ENCODE measurements at regions not wholly inside any gene's neighbourhood (a gene's known extent, or its start where the extent isn't known, plus 50 kb on each side); places are given as distances from the start of the nearest gene placed in this dataset.
"Not testable (repeated sequence)": the region's sequence is repeated elsewhere in the genome, so short reads cannot be mapped to it uniquely, and the experiment has no call there.

DNA sequence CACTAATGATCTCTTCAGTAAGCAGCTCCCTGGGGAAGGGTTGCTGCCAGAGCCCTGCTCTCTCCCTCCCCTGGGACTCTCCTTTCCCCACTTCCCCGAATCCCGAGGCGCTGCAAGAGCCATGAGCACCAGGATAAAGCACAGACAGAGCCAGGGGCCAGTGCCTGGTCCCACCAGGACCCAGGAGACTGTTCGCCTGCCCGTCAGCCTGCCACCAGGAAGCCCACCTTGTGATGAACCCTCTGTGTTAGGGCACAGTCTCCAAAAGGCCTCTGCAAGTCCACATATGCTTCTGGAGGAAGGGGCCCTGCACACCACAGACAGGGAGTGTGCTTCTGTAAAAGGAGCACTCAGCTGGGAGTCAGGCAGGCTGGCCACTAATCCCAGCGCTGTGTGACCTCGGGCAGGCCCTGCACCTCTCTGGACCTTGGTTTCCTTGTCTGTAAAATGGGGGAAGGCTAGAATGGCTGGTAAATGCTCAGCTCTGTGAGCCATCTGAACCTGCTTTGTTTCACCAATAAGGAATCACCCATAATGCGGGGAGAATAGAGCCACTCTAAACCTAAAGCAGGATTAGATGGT is 209.4 kb downstream of the TBC1D2B start:
- H3K4me1 ChIP-seq (ENCODE audit: control insufficient read depth, insufficient read depth, low read length); H3K4me3 ChIP-seq (ENCODE audit: low read depth, low read length); H3K9me3 ChIP-seq (ENCODE audit: control insufficient read depth, insufficient read depth, low read depth, low read length); POLR2A ChIA-PET; H3K27ac ChIP-seq (ENCODE audit: extremely low read depth, low read depth, low read length); H3K36me3 ChIP-seq (ENCODE audit: control insufficient read depth in 2 of 2, insufficient read depth in 1 of 2, low read length in 2 of 2): not testable (repeated sequence)
- CTCF ChIA-PET, result interaction anchor here (0.8 kb wide), 1 partner anchor 42 kb away, joined by 5 read pairs; no protein-coding TSS in a partner anchor

DNA sequence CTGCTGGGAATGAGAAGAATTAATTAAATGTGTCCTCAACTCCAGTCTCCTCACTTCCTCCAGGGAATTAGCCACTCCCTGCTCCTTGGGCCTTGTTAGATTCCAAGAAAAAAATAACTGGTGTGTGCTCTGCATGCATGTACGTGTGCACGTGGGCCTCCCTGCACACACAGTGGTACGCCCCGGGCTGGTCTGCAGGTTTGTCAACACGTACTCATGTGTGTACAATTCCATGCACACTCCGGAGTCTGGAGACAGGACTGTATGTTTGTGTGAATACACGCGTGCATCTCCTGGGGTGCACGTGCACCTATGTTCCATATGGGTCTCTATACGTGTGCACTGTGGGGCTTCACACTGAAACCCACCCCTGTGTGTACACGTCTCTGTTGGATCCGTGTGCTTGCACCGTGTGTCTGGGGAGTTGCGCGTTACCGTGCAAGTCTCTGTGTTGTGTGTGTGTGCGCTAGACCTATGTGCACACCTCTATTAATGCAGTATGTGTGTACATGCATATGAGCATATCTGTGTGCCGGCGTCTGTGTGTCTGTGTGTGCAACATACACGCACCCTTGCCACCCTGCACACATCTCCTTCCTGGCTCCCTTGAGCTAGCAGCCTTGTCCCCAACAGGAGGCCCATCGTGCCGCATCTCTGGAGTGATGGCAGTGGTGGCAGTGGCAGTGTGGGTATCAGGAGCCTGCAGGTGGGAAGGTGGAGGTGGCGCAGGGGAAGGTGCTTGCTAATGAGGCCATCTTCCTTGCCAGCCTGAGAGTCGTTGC is 210.1 kb downstream of the TBC1D2B start:
- TF ChIP-seq ZNF19 (tag by site-specific recombination; IDR thresholded peaks at IDR 0.05; ENCODE audit: low read depth) (no peak), ZNF785 (tag by site-specific recombination; IDR thresholded peaks at IDR 0.05) (no peak), HOXD13 (CRISPR knock-in tag; IDR thresholded peaks at IDR 0.05; ENCODE audit: borderline replicate concordance) (no peak)
- TF ChIP-seq, protein P1, sequence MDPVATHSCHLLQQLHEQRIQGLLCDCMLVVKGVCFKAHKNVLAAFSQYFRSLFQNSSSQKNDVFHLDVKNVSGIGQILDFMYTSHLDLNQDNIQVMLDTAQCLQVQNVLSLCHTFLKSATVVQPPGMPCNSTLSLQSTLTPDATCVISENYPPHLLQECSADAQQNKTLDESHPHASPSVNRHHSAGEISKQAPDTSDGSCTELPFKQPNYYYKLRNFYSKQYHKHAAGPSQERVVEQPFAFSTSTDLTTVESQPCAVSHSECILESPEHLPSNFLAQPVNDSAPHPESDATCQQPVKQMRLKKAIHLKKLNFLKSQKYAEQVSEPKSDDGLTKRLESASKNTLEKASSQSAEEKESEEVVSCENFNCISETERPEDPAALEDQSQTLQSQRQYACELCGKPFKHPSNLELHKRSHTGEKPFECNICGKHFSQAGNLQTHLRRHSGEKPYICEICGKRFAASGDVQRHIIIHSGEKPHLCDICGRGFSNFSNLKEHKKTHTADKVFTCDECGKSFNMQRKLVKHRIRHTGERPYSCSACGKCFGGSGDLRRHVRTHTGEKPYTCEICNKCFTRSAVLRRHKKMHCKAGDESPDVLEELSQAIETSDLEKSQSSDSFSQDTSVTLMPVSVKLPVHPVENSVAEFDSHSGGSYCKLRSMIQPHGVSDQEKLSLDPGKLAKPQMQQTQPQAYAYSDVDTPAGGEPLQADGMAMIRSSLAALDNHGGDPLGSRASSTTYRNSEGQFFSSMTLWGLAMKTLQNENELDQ (tag by site-specific recombination; IDR thresholded peaks at IDR 0.05; ENCODE audit: low read depth), result no peak
- TF ChIP-seq, protein P2, sequence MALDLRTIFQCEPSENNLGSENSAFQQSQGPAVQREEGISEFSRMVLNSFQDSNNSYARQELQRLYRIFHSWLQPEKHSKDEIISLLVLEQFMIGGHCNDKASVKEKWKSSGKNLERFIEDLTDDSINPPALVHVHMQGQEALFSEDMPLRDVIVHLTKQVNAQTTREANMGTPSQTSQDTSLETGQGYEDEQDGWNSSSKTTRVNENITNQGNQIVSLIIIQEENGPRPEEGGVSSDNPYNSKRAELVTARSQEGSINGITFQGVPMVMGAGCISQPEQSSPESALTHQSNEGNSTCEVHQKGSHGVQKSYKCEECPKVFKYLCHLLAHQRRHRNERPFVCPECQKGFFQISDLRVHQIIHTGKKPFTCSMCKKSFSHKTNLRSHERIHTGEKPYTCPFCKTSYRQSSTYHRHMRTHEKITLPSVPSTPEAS (tag by site-specific recombination; IDR thresholded peaks at IDR 0.05), result no peak
- POLR2A ChIA-PET, result no interaction called here
- no peak overlapping the region for H3K27ac ChIP-seq (ENCODE audit: extremely low read depth, low read depth, low read length)
- CTCF ChIA-PET, result interaction anchor here (0.8 kb wide), 1 partner anchor 42 kb away, joined by 5 read pairs; no protein-coding TSS in a partner anchor
- 0 out of 2 replicates have a peak, but pooled peaks cover 2% of the 10 kb centered on the region for H3K4me1 ChIP-seq (ENCODE audit: control insufficient read depth, insufficient read depth, low read length)
- no peaks in the 10 kb centered on the region for H3K9me3 ChIP-seq (ENCODE audit: control insufficient read depth, insufficient read depth, low read depth, low read length)
- H3K4me3 ChIP-seq (ENCODE audit: low read depth, low read length), result no peak overlapping the region
- no peaks in the 10 kb centered on the region for H3K36me3 ChIP-seq (ENCODE audit: control insufficient read depth in 2 of 2, insufficient read depth in 1 of 2, low read length in 2 of 2)

- Histone ChIP-seq H3K4me1 (ENCODE audit: control insufficient read depth, insufficient read depth, low read length) (0 out of 2 replicates have a peak, but pooled peaks cover 2% of the 10 kb centered on the region), H3K4me3 (ENCODE audit: low read depth, low read length) (no peak overlapping the region), H3K36me3 (ENCODE audit: control insufficient read depth in 2 of 2, insufficient read depth in 1 of 2, low read length in 2 of 2) (no peaks in the 10 kb centered on the region), H3K9me3 (ENCODE audit: control insufficient read depth, insufficient read depth, low read depth, low read length) (no peaks in the 10 kb centered on the region), H3K27ac (ENCODE audit: extremely low read depth, low read depth, low read length) (no peak overlapping the region)
- CTCF ChIA-PET, result no interaction called here
- POLR2A ChIA-PET, result no interaction called here
- TF ChIP-seq ZNF26 (tag by site-specific recombination; IDR thresholded peaks at IDR 0.05), result no peak
- no peak for TF ChIP-seq KLF1 (tag by site-specific recombination; IDR thresholded peaks at IDR 0.05)
- no peak for TF ChIP-seq ZNF140 (tag by site-specific recombination; IDR thresholded peaks at IDR 0.05)
- TF ChIP-seq, protein P3, sequence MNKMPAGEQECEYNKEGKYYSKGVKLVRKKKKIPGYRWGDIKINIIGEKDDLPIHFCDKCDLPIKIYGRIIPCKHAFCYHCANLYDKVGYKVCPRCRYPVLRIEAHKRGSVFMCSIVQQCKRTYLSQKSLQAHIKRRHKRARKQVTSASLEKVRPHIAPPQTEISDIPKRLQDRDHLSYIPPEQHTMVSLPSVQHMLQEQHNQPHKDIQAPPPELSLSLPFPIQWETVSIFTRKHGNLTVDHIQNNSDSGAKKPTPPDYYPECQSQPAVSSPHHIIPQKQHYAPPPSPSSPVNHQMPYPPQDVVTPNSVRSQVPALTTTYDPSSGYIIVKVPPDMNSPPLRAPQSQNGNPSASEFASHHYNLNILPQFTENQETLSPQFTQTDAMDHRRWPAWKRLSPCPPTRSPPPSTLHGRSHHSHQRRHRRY (tag by site-specific recombination; IDR thresholded peaks at IDR 0.05), result no peak
- TF ChIP-seq, protein P4, sequence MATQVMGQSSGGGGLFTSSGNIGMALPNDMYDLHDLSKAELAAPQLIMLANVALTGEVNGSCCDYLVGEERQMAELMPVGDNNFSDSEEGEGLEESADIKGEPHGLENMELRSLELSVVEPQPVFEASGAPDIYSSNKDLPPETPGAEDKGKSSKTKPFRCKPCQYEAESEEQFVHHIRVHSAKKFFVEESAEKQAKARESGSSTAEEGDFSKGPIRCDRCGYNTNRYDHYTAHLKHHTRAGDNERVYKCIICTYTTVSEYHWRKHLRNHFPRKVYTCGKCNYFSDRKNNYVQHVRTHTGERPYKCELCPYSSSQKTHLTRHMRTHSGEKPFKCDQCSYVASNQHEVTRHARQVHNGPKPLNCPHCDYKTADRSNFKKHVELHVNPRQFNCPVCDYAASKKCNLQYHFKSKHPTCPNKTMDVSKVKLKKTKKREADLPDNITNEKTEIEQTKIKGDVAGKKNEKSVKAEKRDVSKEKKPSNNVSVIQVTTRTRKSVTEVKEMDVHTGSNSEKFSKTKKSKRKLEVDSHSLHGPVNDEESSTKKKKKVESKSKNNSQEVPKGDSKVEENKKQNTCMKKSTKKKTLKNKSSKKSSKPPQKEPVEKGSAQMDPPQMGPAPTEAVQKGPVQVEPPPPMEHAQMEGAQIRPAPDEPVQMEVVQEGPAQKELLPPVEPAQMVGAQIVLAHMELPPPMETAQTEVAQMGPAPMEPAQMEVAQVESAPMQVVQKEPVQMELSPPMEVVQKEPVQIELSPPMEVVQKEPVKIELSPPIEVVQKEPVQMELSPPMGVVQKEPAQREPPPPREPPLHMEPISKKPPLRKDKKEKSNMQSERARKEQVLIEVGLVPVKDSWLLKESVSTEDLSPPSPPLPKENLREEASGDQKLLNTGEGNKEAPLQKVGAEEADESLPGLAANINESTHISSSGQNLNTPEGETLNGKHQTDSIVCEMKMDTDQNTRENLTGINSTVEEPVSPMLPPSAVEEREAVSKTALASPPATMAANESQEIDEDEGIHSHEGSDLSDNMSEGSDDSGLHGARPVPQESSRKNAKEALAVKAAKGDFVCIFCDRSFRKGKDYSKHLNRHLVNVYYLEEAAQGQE (tag by site-specific recombination; IDR thresholded peaks at IDR 0.05), result no peak
- TF ChIP-seq ZNF274 (IDR thresholded peaks at IDR 0.05; ENCODE audit: low read length), result no peak
- TF ChIP-seq ZNF274 (tag by site-specific recombination; IDR thresholded peaks at IDR 0.05; ENCODE audit: borderline replicate concordance), result no peak
- TF ChIP-seq, protein P5, sequence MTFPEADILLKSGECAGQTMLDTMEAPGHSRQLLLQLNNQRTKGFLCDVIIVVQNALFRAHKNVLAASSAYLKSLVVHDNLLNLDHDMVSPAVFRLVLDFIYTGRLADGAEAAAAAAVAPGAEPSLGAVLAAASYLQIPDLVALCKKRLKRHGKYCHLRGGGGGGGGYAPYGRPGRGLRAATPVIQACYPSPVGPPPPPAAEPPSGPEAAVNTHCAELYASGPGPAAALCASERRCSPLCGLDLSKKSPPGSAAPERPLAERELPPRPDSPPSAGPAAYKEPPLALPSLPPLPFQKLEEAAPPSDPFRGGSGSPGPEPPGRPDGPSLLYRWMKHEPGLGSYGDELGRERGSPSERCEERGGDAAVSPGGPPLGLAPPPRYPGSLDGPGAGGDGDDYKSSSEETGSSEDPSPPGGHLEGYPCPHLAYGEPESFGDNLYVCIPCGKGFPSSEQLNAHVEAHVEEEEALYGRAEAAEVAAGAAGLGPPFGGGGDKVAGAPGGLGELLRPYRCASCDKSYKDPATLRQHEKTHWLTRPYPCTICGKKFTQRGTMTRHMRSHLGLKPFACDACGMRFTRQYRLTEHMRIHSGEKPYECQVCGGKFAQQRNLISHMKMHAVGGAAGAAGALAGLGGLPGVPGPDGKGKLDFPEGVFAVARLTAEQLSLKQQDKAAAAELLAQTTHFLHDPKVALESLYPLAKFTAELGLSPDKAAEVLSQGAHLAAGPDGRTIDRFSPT (tag by site-specific recombination; IDR thresholded peaks at IDR 0.05), result no peak
- no peak for TF ChIP-seq SP2 (tag by site-specific recombination; IDR thresholded peaks at IDR 0.05)
Measured at GRCh38 chr15:77866596-77867125, 210.8 kb downstream of the TBC1D2B start.

Data from HEK293 (cell line).